ENCODE measurements at regions not wholly inside any gene's neighbourhood (a gene's known extent, or its start where the extent isn't known, plus 50 kb on each side); places are given as distances from the start of the nearest gene placed in this dataset.
A peak's percentile ranks its signal among the peaks of the same experiment; 100 is the strongest.

DNA sequence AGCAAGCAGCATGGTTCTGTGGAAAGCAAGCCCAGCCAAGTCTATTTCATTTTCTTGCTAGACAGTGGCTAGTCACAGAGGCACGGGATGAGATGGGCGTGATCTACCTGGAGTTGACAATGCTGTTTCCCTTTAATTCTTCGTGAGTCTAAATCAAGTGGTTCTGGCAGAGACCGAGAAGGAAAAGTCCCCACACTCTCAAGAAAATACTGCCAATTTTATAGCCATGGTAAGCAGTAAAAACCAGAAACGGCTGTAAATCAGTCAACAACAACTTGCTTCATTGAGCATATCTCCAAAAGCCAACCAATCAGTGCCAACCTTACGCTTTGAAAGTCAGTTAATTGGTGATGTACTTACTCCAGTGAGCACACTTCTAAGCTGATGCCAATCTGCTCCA lies 223.4 kb downstream of the SEC23IP start:
- peaks cover 2% of the 10 kb centered on the region for H3K9me3 Mint-ChIP-seq
- no peak overlapping the region for H3K4me3 Mint-ChIP-seq
- H3K27me3 Mint-ChIP-seq (ENCODE audit: low read depth): peaks cover 4% of the 10 kb centered on the region
- H3K36me3 Mint-ChIP-seq (ENCODE audit: low read depth): no peaks in the 10 kb centered on the region
- H3K27ac Mint-ChIP-seq: peak overlapping the region in 1 of 3 experiments; percentile 71
- H3K4me1 Mint-ChIP-seq: peaks cover 13% of the 10 kb centered on the region
- TF ChIP-seq, protein P1, sequence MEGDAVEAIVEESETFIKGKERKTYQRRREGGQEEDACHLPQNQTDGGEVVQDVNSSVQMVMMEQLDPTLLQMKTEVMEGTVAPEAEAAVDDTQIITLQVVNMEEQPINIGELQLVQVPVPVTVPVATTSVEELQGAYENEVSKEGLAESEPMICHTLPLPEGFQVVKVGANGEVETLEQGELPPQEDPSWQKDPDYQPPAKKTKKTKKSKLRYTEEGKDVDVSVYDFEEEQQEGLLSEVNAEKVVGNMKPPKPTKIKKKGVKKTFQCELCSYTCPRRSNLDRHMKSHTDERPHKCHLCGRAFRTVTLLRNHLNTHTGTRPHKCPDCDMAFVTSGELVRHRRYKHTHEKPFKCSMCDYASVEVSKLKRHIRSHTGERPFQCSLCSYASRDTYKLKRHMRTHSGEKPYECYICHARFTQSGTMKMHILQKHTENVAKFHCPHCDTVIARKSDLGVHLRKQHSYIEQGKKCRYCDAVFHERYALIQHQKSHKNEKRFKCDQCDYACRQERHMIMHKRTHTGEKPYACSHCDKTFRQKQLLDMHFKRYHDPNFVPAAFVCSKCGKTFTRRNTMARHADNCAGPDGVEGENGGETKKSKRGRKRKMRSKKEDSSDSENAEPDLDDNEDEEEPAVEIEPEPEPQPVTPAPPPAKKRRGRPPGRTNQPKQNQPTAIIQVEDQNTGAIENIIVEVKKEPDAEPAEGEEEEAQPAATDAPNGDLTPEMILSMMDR (IDR thresholded peaks at IDR 0.05; ENCODE audit: unreplicated experiment in 3 of 3): no peak

DNA sequence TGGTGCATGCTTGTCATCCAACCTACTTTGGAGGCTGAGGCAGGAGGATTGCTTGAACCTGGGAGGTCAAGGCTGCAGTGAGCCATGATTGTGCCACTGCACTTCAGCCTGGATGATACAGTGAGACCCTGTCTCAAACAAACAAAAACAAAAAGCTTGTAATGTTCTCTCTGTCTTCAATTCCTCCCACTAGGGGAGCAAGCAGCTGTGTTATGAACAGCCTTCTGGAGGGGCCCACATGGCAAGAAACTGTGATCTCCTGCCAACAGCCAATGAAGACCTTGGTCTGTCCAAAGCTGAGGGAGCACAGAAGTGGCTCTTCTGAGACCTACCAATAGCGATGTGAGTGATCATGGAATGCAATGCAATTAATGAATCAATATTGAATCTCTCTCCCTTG lies 229.2 kb downstream of the SEC23IP start:
- H3K4me3 Mint-ChIP-seq: no peak overlapping the region
- TF ChIP-seq, protein P1 (IDR thresholded peaks at IDR 0.05; ENCODE audit: unreplicated experiment in 3 of 3): no peak
- peaks cover 7% of the 10 kb centered on the region for H3K4me1 Mint-ChIP-seq
- peaks cover 5% of the 10 kb centered on the region for H3K9me3 Mint-ChIP-seq
- no peaks in the 10 kb centered on the region for H3K36me3 Mint-ChIP-seq (ENCODE audit: low read depth)
- H3K27ac Mint-ChIP-seq: no peak overlapping the region
- H3K27me3 Mint-ChIP-seq (ENCODE audit: low read depth): peaks cover 12% of the 10 kb centered on the region

DNA sequence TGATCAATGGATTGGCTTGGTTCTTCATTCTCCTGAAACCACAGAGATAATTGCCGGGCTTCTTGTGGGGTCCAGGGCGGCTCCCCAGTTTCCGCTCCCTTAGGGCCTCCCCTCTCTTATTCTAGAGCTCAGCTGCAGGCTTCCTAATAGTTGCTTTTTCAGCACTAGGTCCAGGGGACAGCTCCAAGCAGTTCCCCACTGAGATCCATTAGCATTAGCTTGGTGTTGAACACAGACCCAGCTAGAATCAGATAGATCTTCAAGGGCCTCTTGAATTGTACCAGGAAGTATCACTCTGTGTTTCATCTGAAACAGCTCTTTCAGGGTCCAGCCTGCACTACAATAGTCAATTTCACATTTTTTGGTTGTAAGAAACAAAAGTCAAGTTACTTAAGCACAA lies 238.7 kb downstream of the SEC23IP start:
- peak overlapping the region in 1 of 3 experiments; percentile 0 for H3K4me3 Mint-ChIP-seq
- no peaks in the 10 kb centered on the region for H3K36me3 Mint-ChIP-seq (ENCODE audit: low read depth)
- TF ChIP-seq, protein P1 (IDR thresholded peaks at IDR 0.05; ENCODE audit: unreplicated experiment in 3 of 3): no peak
- no peak overlapping the region for H3K27ac Mint-ChIP-seq
- H3K27me3 Mint-ChIP-seq (ENCODE audit: low read depth): peaks cover 30% of the 10 kb centered on the region
- H3K4me1 Mint-ChIP-seq: peaks cover 20% of the 10 kb centered on the region
- peaks cover 5% of the 10 kb centered on the region for H3K9me3 Mint-ChIP-seq

DNA sequence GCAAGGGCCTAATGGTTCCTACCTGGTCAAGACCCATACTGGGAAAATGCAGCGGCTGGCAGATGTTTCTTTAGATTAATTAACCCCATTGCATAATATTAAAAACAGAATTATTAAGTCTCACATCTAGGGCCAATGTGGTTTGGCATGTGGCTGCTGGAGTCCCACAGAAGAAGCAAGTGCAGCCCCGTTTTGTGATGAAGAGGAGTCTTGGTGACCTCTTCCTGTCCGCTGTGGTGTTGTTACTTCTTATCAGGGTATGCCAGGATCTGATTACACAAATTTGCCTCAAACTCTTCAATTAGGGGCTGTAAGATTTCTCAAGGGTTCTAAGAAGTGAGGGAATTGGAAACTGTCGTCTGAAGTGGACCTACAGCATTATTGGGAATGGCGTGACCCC lies 240.3 kb downstream of the SEC23IP start:
- no peak overlapping the region for H3K27ac Mint-ChIP-seq
- peaks cover 3% of the 10 kb centered on the region for H3K9me3 Mint-ChIP-seq
- peaks cover 9% of the 10 kb centered on the region for H3K4me1 Mint-ChIP-seq
- TF ChIP-seq, protein P1 (IDR thresholded peaks at IDR 0.05; ENCODE audit: unreplicated experiment in 3 of 3): no peak
- H3K27me3 Mint-ChIP-seq (ENCODE audit: low read depth): peaks cover 24% of the 10 kb centered on the region
- no peak overlapping the region for H3K4me3 Mint-ChIP-seq
- H3K36me3 Mint-ChIP-seq (ENCODE audit: low read depth): no peaks in the 10 kb centered on the region

DNA sequence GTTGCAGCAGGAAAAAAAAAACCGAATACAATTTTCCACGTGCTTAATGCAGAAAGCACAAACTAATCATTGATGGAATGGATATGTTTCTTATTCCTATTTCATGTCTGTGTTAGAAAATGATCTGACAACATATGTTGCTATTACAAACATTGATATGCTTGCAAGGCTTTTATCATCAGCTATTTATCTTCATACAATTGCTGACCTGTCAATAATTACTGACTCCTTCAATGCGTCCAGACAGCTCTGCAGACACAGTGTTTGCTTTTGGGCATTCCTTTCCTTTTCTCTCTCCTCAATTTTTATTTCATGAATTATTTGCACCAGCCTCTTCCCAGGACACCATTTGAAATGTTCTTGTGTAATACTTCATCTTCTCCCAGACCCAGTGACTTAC lies 246.2 kb downstream of the SEC23IP start:
- TF ChIP-seq, protein P1 (IDR thresholded peaks at IDR 0.05; ENCODE audit: unreplicated experiment in 3 of 3): no peak
- H3K4me1 Mint-ChIP-seq: no peaks in the 10 kb centered on the region
- peaks cover 9% of the 10 kb centered on the region for H3K27me3 Mint-ChIP-seq (ENCODE audit: low read depth)

DNA sequence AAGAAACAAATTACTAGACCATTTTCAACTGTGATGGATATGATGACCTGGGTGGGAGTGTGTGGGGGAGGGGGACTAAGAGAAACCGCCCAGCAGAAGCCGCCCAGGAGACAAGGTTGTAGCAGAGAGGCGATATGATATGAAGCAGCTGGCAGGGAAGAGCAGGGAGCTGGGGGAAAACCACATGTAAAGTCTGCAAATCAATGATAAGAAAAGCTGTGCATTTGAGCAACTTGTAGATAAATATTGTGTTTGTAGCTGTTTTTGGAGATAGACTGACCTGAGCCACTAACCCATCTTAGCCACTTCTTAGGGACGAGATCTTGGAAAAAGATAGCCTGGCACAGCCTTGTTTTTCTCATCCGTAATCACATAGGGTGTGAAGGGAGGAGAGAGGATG lies 252.6 kb downstream of the SEC23IP start:
- Mint-ChIP-seq H3K27me3 (ENCODE audit: low read depth) (peaks cover 9% of the 10 kb centered on the region), H3K36me3 (ENCODE audit: low read depth) (no peaks in the 10 kb centered on the region), H3K4me3 (no peak overlapping the region), H3K9me3 (peaks cover 4% of the 10 kb centered on the region), H3K4me1 (peaks cover 6% of the 10 kb centered on the region), H3K27ac (peak overlapping the region in 1 of 3 experiments; percentile 3)
- TF ChIP-seq, protein P1 (IDR thresholded peaks at IDR 0.05; ENCODE audit: unreplicated experiment in 3 of 3): no peak

More for the DNA sequence above, 246.2 kb downstream of the SEC23IP start:
- no peak overlapping the region for H3K4me3 Mint-ChIP-seq
- no peak overlapping the region for H3K27ac Mint-ChIP-seq
- no peaks in the 10 kb centered on the region for H3K36me3 Mint-ChIP-seq (ENCODE audit: low read depth)
- H3K9me3 Mint-ChIP-seq: peaks cover 5% of the 10 kb centered on the region
